ENCODE measurements at regions not wholly inside any gene's neighbourhood (a gene's known extent, or its start where the extent isn't known, plus 50 kb on each side); places are given as distances from the start of the nearest gene placed in this dataset.

- DNase-seq (ENCODE audit: low read depth), result no peak
- H3K4me3 ChIP-seq (ENCODE audit: low read depth, low read length), result peak overlapping the region; percentile 41
- TF ChIP-seq CTCF (conservative IDR thresholded peaks at IDR 0.05; ENCODE audit: low read depth, low read length), result no peak
Measured at GRCh38 chr20:57007171-57007540, 259.3 kb downstream of the BMP7 start.

DNA sequence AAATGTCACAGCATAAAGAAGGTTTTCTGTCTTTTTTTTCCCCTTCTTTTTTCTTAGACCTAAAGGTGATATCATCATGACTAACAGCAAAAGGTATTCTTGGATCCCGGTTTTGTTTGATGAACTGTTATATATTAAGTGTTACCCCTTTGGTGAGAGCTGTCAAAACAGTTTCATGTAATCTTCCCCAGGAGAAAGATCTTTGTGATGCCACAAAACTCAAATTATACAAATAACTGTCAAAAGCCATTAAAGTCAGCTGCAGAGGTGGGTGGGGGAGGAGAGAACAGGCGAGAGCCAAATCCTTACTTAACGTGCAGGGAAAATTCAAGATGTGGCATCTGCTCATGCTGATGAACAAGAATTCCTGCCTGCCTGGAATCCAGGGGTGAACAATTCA lies 258.2 kb downstream of the BMP7 start:
- no peak for TF ChIP-seq CTCF (conservative IDR thresholded peaks at IDR 0.05; ENCODE audit: low read depth, low read length)
- no peak overlapping the region for H3K4me3 ChIP-seq (ENCODE audit: low read depth, low read length)
- DNase-seq (ENCODE audit: low read depth), result no peak

DNA sequence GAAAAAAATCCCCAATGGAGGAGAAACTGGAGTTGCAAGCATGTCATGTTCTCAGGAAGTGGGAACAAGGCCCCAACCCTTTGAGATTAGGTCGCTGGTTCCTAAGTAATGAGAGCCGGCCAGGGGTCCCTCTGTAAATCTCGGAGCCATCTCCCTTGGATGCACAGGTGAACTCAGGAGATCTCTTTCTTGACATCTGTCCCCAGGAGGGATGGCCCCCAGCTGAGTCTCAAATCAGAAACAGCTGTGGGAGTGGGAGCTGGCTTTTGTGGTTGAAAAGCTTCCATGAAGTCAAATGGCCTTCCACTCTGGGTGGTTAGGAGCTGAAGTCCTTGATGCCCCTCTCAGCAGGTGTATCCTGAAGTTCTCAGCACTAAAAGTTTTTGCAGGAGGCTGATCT lies 257.1 kb downstream of the BMP7 start:
- no peak for DNase-seq (ENCODE audit: low read depth)
- TF ChIP-seq CTCF (conservative IDR thresholded peaks at IDR 0.05; ENCODE audit: low read depth, low read length), result no peak
- H3K4me3 ChIP-seq (ENCODE audit: low read depth, low read length), result no peak overlapping the region

- TF ChIP-seq CTCF (conservative IDR thresholded peaks at IDR 0.05; ENCODE audit: low read depth, low read length), result no peak
- H3K4me3 ChIP-seq (ENCODE audit: low read depth, low read length), result no peak overlapping the region
Measured at GRCh38 chr20:57009775-57010174, 256.7 kb downstream of the BMP7 start.

DNA sequence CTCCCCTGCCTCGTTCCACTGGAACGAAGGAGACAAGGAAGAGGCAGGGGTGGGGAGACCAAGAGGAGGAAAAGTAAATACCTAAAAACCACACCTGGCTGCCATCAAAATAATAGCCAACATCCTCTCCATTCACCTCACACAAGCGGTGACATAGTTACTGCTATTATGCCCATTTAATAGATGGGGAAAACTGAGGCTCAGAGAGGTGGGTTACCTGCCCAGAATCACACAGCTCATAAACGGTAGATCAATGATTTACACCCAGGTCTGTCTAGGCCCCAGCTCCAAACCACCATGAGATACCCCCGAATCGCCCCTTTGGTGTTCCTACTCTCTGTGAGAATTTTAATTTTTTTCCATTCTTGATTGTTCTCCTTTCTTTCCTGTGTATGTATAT lies 253.8 kb downstream of the BMP7 start:
- H3K4me3 ChIP-seq (ENCODE audit: low read depth, low read length), result no peak overlapping the region
- no peak for TF ChIP-seq CTCF (conservative IDR thresholded peaks at IDR 0.05; ENCODE audit: low read depth, low read length)
- no peak for DNase-seq (ENCODE audit: low read depth)

More at GRCh38 chr20:57009775-57010174, 256.7 kb downstream of the BMP7 start:
- no peak for DNase-seq (ENCODE audit: low read depth)

DNA sequence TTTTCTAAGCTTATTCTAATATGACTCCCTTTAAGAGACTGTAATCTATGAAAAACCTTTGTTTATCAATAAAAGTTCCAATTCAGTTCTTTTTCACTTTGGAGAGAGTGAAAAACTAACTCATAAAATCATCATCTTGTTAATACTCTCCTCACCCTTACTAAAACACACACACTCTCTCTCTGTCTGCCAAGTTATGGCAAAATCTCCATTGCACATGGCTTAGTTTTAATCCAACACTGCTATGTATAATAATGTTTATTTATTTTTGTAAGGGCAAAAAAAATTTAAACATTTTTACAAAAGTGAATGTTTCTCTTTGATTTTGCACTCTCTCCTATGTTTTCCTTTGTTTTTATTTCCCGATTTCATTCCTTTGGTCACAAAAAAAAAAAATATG lies 253.2 kb downstream of the BMP7 start:
- no peak for TF ChIP-seq CTCF (conservative IDR thresholded peaks at IDR 0.05; ENCODE audit: low read depth, low read length)
- DNase-seq (ENCODE audit: low read depth), result no peak
- no peak overlapping the region for H3K4me3 ChIP-seq (ENCODE audit: low read depth, low read length)

- no peak for DNase-seq (ENCODE audit: low read depth)
- no peak for TF ChIP-seq CTCF (conservative IDR thresholded peaks at IDR 0.05; ENCODE audit: low read depth, low read length)
- no peak overlapping the region for H3K4me3 ChIP-seq (ENCODE audit: low read depth, low read length)
Measured at GRCh38 chr20:57013741-57014140, 252.7 kb downstream of the BMP7 start.

Measured in choroid plexus epithelial cell (primary cell).